GM12874 (cell line): ENCODE measurements at regions not wholly inside any gene's neighbourhood (a gene's known extent, or its start where the extent isn't known, plus 50 kb on each side); places are given as distances from the start of the nearest gene placed in this dataset.

Experiments
- TF ChIP-seq, protein P1 (sequence below): IDR thresholded peaks from 2 replicates; pipeline ENCODE4 v1.5.1; 2011; ENCODE audit warnings: low read depth, mild to moderate bottlenecking, control low read depth, low read length, moderate library complexity; ENCODE audit not compliant: insufficient read depth

DNA sequence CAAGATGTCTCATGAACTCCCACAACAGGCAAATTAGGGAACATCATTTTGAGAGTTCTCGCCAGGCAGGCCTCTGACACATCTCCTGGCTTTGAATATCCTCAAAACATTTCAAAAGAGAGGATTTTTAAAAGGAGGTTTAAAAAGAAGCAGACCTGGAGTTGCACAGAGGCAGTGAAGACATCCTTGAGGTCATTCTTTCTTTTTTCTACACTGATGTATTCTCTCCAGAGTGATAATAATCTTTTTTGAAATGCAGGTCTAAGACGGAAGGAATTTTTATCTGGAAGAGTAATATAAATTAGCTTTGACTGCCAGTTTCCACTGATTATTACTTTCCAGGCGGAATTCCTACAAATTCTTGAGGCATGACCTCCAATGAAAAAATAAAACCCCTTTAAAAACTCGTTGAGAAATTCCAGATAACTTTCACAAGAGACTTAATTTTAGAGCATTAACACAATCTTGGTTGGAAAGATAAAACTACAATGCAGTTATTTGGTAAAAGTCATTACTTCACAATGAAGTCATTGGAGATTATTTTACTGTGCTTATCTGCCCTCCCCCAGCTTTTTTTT, 125.0 kb downstream of the LYPLAL1 start:
- TF ChIP-seq, protein P1, sequence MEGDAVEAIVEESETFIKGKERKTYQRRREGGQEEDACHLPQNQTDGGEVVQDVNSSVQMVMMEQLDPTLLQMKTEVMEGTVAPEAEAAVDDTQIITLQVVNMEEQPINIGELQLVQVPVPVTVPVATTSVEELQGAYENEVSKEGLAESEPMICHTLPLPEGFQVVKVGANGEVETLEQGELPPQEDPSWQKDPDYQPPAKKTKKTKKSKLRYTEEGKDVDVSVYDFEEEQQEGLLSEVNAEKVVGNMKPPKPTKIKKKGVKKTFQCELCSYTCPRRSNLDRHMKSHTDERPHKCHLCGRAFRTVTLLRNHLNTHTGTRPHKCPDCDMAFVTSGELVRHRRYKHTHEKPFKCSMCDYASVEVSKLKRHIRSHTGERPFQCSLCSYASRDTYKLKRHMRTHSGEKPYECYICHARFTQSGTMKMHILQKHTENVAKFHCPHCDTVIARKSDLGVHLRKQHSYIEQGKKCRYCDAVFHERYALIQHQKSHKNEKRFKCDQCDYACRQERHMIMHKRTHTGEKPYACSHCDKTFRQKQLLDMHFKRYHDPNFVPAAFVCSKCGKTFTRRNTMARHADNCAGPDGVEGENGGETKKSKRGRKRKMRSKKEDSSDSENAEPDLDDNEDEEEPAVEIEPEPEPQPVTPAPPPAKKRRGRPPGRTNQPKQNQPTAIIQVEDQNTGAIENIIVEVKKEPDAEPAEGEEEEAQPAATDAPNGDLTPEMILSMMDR = no peak

DNA sequence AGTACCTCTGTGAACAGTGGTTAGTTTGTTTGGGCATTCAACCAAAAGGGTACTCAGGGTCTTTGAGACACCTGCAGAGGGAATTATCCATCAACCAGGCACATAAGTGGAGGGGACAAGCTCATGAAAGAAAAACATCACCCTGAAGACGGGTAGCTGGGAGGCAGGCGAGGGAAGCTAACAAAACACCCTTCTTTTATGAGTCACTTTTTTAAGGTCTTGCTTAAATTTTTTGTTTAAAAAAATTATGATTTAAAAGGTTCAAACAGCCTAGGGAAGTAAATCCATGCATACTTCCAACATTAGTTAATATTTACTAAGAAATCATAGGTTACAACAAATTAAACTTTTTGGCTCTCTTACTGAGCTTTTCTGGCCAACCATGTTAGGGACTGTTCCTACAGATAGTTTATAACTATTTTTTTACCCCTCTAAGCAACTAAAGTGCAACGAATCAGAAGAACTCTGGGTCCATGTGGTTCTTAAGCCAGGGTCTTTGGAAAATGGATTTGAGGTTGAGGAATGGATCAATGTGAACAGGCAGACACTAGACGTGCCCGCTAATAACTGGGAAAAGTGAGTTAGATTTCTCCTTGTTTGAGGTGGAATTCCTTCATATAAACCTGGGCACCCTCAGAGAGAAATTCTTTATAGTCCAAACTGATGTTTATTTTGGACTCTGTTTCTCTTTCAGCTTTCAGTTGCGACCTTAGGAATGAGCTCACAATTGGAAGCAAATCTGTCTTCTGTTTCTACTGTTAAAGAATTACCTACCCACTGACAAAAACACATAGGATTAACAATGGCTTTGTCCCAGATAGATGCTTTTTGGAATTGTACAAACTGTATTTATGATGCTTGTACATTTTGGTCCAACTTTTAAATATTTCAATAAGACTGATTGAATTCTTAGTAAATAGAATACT, 123.0 kb downstream of the LYPLAL1 start:
- TF ChIP-seq, protein P1 = no peak

DNA sequence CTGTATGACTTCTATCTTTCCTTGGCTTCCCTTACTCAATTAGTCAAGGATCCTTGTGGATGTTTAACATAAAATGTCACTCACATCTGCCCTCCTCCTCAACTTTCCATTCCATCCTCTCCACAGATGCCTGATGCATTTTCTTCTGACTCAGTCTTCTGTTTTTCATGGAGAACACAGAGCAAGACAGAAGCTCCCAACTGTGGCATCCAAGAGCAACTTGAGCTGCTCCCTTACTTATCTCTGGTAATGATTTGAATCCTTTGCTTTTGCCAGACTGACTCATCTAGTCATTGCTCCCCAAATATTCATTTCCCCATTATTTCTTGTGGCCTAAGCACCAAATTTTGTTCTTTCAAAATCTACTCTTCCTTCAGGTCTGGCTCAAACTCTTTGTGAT, 120.6 kb downstream of the LYPLAL1 start:
- TF ChIP-seq, protein P1 = no peak

DNA sequence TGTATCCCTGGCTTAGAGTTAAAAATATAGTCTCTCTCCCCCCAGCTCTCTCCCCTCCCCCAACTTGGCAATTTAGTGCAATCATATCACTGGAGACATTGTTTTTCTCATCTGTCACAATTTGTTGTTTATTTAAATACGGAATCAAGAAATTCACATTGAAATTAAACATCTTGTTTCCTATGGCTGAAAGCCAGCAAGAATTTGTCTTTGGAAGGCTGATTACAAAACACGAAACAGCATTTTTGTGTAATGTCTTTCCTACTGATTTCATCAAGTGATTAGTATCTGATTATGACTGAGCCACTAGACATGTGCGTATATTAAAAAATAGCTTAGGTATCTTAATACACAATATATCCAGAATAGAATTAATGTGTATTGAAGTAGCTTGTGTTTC, 119.7 kb downstream of the LYPLAL1 start:
- TF ChIP-seq, protein P1 = no peak

DNA sequence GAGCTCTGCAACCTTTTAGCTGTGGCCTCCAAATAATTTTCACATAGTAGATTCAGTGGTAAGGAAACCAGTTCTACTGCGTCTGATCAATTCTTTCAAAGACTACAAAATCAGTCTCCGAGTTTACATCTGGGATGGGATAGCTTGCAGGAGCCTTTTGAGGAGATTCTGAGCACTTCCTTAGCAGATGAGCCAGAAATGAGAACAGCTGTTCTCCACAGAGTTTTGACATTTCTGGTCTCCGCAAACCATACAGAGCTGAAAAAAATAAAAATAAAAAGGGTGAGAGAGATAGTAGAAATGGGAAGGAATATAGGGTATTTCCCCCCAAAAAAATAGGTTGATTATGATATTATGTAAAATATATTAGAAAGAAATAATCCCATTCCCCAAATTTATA, 119.3 kb downstream of the LYPLAL1 start:
- TF ChIP-seq, protein P1 = no peak

DNA sequence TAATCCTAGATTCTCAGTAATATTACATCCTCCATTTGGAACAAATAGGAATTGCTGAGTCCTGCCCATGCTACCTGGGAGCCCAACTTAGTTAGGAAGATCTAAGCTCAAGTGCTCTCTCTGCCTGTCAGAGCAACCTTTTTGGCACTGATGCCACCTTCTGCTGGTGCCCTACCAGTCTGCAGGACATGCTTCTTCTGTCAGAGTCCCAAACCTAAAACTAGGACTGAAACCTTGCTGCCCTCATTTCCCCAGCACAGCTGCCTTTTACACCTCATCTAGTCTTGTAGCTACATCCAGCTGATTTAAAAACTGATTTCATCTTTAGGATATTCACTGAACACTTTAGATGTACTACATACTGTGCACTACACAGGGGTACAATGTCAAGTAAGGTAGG, 118.7 kb downstream of the LYPLAL1 start:
- TF ChIP-seq, protein P1 = no peak

DNA sequence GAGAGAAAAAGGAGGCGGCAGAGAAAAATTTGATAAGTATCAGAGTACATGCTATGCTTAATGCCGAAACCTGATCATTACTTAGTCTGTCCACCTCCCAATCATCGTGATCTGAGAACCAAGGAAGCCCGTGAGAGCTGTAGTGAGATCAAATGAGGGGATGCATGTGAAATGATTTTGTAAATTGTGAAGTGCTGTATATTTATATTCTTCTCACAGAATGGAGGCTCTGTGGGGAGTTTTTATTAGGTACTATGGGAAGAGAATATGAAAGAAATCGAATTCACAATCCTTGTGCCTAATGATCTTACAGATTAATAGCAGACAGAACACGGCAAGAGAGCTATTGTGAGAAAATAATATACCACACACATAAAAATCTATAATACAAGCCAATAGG, 115.5 kb downstream of the LYPLAL1 start:
- TF ChIP-seq, protein P1 = no peak
